ENCODE measurements at regions not wholly inside any gene's neighbourhood (a gene's known extent, or its start where the extent isn't known, plus 50 kb on each side); places are given as distances from the start of the nearest gene placed in this dataset.

- H3K4me2 ChIP-seq (ENCODE audit: low read depth, low read length): no peak overlapping the region
- POLR2A ChIA-PET: no interaction called here
- ATAC-seq (no peak), FAIRE-seq (no peak), DNase-seq (ENCODE audit: low spot score) (no peak)
- no peaks in the 10 kb centered on the region for H3K79me2 ChIP-seq (ENCODE audit: insufficient read depth, low read length)
- 9% methylated on average over 2 of the region's 2 CpGs for WGBS (ENCODE audit: low lambda C conversion rate)
- intact Hi-C loops (cut with micrococcal nuclease; ENCODE audit: unreplicated experiment): loop anchor here (1.0 kb wide), 1 partner anchor 404 kb away; no protein-coding TSS in a partner anchor
- no peak overlapping the region for H3K27ac ChIP-seq (ENCODE audit: extremely low read length, insufficient read depth, low read length)
- in situ Hi-C loops (cut with HindIII; ENCODE audit: extremely low pct_ligation_motif_present, low pct_unique_long_range_greater_than_20kb): loop anchor here (25.0 kb wide), 1 partner anchor 406 kb away; no protein-coding TSS in a partner anchor
- CTCF ChIA-PET (ENCODE audit: low intra/inter-chr PET ratio, low total read pairs): no interaction called here
- no peaks in the 10 kb centered on the region for H3K27me3 ChIP-seq (ENCODE audit: control insufficient read depth in 1 of 2, insufficient read depth in 2 of 2, low read length in 2 of 2)
- no peaks in the 10 kb centered on the region for H3K36me3 ChIP-seq (replicated peaks in 1 of 2; ENCODE audit: control insufficient read depth in 1 of 2, insufficient read depth in 2 of 2, low read length in 2 of 2)
- H3K4me3 ChIP-seq (replicated peaks in 1 of 3; ENCODE audit: insufficient read depth in 1 of 3, low read depth in 2 of 3, low read length in 3 of 3): no peak overlapping the region
- no peak overlapping the region for H2AFZ ChIP-seq (ENCODE audit: low read length)
- H3K9me3 ChIP-seq (ENCODE audit: low read length): no peaks in the 10 kb centered on the region
- H3K9ac ChIP-seq (ENCODE audit: insufficient read depth, low read depth, low read length): no peak overlapping the region
- no TSS peak for BruUV-seq (replicated peaks)
- no peaks in the 10 kb centered on the region for H4K20me1 ChIP-seq (ENCODE audit: insufficient read depth, low read length)
- TF ChIP-seq, protein P1, sequence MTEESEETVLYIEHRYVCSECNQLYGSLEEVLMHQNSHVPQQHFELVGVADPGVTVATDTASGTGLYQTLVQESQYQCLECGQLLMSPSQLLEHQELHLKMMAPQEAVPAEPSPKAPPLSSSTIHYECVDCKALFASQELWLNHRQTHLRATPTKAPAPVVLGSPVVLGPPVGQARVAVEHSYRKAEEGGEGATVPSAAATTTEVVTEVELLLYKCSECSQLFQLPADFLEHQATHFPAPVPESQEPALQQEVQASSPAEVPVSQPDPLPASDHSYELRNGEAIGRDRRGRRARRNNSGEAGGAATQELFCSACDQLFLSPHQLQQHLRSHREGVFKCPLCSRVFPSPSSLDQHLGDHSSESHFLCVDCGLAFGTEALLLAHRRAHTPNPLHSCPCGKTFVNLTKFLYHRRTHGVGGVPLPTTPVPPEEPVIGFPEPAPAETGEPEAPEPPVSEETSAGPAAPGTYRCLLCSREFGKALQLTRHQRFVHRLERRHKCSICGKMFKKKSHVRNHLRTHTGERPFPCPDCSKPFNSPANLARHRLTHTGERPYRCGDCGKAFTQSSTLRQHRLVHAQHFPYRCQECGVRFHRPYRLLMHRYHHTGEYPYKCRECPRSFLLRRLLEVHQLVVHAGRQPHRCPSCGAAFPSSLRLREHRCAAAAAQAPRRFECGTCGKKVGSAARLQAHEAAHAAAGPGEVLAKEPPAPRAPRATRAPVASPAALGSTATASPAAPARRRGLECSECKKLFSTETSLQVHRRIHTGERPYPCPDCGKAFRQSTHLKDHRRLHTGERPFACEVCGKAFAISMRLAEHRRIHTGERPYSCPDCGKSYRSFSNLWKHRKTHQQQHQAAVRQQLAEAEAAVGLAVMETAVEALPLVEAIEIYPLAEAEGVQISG (CRISPR knock-in tag; IDR thresholded peaks at IDR 0.05): no peak
- TF ChIP-seq, protein P2, sequence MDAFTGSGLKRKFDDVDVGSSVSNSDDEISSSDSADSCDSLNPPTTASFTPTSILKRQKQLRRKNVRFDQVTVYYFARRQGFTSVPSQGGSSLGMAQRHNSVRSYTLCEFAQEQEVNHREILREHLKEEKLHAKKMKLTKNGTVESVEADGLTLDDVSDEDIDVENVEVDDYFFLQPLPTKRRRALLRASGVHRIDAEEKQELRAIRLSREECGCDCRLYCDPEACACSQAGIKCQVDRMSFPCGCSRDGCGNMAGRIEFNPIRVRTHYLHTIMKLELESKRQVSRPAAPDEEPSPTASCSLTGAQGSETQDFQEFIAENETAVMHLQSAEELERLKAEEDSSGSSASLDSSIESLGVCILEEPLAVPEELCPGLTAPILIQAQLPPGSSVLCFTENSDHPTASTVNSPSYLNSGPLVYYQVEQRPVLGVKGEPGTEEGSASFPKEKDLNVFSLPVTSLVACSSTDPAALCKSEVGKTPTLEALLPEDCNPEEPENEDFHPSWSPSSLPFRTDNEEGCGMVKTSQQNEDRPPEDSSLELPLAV (CRISPR knock-in tag; conservative IDR thresholded peaks at IDR 0.05; ENCODE audit: low read depth): no peak
- TF ChIP-seq KLF15 (CRISPR knock-in tag; IDR thresholded peaks at IDR 0.05; ENCODE audit: borderline replicate concordance) (no peak), ZFP82 (CRISPR knock-in tag; IDR thresholded peaks at IDR 0.05; ENCODE audit: borderline replicate concordance) (no peak), ZNF235 (CRISPR knock-in tag; IDR thresholded peaks at IDR 0.05; ENCODE audit: borderline replicate concordance) (no peak), PRPF4 (IDR thresholded peaks at IDR 0.05; ENCODE audit: low read depth, low read length, poor library complexity, severe bottlenecking) (no peak), ARID5B (CRISPR knock-in tag; IDR thresholded peaks at IDR 0.05) (no peak), ZNF33A (CRISPR knock-in tag; IDR thresholded peaks at IDR 0.05; ENCODE audit: borderline replicate concordance) (no peak), CEBPB (IDR thresholded peaks at IDR 0.05; ENCODE audit: borderline replicate concordance, low read depth, low read length) (no peak), ZSCAN31 (CRISPR knock-in tag; IDR thresholded peaks at IDR 0.05; ENCODE audit: low read depth) (no peak), ZNF326 (CRISPR knock-in tag; IDR thresholded peaks at IDR 0.05; ENCODE audit: borderline replicate concordance) (no peak), GATAD2A (CRISPR knock-in tag; IDR thresholded peaks at IDR 0.05) (no peak)
- TF ChIP-seq, protein P3, sequence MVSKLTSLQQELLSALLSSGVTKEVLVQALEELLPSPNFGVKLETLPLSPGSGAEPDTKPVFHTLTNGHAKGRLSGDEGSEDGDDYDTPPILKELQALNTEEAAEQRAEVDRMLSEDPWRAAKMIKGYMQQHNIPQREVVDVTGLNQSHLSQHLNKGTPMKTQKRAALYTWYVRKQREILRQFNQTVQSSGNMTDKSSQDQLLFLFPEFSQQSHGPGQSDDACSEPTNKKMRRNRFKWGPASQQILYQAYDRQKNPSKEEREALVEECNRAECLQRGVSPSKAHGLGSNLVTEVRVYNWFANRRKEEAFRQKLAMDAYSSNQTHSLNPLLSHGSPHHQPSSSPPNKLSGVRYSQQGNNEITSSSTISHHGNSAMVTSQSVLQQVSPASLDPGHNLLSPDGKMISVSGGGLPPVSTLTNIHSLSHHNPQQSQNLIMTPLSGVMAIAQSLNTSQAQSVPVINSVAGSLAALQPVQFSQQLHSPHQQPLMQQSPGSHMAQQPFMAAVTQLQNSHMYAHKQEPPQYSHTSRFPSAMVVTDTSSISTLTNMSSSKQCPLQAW (CRISPR knock-in tag; IDR thresholded peaks at IDR 0.05): no peak
- TF ChIP-seq, protein P4, sequence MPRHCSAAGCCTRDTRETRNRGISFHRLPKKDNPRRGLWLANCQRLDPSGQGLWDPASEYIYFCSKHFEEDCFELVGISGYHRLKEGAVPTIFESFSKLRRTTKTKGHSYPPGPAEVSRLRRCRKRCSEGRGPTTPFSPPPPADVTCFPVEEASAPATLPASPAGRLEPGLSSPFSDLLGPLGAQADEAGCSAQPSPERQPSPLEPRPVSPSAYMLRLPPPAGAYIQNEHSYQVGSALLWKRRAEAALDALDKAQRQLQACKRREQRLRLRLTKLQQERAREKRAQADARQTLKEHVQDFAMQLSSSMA (CRISPR knock-in tag; IDR thresholded peaks at IDR 0.05): no peak
- peaks cover 12% of the 10 kb centered on the region for H3K4me1 ChIP-seq (ENCODE audit: insufficient read depth, low read length)
Observed at GRCh38 chr6:10031617-10032016, 383.3 kb downstream of the TFAP2A start.

Data from HepG2 (cell line).